GM18499 (cell line): ENCODE measurements at regions not wholly inside any gene's neighbourhood (a gene's known extent, or its start where the extent isn't known, plus 50 kb on each side); places are given as distances from the start of the nearest gene placed in this dataset.

Source experiments
- ATAC-seq: cut with Tn5 transposase; IDR thresholded peaks from one replicate; pipeline ENCODE4 v1.9.1; 2021; ENCODE audit warnings: moderate number of reproducible peaks; ENCODE audit not compliant: insufficient read depth, unreplicated experiment

DNA sequence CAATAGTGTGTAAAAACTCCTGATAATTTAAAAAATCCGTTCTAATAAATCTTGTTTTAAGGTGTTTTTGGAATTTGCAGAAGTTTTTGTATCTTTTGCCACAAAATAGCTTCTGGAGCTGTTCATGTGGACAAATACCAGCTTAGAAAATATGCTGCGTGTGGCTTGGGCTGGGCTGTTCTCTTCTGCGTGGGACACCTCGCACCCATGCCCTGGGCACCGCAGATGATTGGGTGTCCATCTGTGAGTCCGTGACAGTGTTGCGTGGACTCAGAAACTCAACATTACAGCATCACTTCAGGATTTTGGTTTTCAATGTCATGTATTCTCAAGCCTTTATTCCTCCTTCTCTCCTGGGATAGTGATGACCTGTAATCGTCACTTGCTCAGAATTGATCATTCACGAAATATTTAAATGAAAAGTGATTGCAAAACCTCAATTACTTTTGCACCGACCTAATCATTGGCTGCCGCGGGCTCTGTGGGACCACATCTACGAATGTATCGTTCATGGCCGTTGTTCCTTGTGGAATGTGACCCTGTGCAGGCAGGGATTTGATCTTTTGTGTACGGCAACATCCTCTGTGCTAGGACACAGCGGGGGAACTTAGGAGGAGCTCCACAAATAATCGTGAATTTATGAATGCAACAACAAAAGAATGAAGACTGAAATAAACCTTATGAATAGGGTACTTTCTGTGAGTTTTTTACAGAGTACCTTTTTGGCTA lies 210.3 kb upstream of the FOXF1 start:
- ATAC-seq = no peak

DNA sequence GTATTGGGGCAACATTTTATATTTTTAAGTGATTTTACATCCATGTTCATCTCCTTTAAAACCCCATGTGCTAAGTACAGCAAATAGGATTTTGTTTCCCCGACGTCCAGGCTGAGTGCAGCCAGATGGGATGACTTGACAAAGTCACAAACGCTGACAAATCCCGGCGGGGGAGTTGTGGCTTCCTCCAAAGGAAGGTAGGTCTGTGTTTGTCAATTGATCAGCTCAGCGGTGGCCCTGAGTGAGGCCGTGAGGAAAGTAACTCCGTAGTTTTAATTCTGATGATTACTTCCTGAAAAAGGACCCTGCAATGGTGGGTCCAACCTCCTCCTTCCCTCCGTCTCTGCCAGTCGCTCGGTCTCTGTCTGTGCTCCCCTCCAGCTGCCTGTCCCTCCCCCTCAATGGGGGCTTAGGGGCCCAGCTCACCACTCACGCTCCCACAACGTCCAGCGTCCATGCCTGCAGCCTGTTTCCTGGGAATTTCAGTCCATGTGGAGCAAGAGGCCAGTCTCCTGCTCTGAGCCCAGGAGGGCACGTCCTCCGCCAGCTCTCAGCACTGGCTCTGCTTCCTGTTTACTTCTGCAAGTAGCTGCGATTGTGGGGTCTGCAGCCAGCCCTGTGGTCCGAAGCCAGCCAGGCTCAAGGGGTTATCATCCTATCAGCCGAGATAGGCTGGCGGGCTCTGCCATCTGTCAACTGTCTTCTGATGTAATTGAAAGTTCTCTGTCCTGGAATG lies 209.4 kb upstream of the FOXF1 start:
- no peak for ATAC-seq

GRCh38 chr16:86302421-86303109 lies 207.8 kb upstream of the FOXF1 start:
- no peak for ATAC-seq

DNA sequence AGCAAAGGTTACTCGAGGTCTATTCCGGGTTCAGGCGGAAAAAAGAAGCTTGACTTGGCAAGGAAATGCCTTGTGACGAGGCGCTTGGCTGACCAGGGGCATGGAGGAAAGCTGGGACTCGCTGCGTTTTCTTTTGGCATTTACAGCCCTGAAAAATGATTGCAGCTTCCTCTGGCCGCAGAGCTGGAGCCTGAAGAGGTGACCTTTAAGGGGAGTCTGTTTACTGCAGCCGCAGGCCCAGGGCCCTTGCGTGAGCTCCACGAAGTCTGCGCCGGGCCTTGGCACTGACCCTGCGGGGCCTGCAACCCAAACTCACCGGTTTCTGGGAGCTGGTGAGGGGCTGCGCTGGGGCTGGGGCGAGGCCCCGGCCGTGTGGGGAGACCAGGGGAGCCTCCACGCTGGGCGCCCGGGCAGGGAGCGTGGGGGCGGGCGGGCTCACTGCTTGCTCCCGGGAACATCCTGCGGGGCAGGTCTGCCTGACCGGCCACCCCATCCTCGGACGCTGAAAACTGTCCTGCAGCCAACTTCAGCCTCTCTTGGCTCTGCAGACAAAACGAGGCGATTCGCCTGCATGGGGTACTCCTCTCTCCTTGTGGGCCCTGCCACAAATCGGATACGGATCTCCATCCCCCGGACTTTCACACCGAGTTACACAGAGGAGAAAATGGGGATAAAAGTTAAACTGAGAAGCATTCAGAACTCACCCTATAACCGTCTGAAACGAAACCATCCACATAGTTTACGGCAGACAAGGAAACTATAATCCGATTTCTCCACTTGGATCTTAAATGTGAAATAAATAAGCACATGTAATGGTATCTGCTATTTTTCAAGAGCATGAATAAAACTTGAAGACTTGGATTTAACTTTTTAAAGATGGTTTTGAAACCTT lies 206.3 kb upstream of the FOXF1 start:
- ATAC-seq = no peak

DNA sequence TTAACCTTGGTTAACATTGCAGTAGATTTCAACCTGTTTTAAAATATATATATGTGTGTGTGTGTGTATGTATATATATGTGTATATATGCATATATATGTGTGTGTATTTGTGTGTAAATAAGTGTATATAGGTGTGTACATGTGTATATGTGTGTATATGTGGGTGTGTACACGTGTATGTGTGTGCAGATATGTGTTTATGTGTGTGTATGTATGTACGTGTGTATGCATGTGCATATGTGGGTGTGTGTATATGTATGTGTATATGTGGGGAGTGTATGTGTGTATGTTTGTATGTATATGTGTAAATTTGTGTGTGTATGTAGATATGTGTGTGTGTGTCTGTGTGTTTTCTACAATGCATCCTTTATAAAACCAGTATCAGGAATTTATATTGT lies 205.5 kb upstream of the FOXF1 start:
- ATAC-seq = no peak

- no peak for ATAC-seq
Observed at GRCh38 chr16:86305440-86305839, 204.9 kb upstream of the FOXF1 start.

DNA sequence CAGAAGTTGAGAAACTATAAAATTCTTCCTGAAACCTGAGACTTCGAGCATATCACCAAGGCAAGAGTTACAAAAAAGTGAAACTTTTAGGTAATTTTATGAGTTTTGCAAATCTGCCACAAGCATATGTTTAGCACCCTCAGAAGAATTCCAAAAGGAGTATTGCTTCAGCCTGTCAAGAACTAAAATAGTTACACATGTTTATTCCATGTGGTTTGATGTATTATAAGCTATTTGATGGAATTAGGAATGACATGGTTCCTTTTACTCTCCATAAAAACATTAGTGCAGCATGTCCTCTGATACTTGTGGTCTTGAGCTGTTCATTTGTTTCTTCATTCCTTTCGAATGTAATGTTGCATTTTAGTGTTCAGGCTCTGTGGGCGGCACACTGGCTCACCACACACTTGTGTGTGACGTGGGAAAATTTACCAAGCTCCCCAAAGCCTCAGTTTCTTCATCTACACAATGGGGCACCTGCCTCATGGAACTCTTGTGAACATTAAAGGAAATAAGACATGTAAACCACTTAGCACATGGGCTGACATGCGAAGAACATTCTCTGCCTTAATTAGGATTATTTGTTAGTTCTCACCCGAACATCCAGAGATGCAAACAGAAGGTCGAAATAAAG lies 204.2 kb upstream of the FOXF1 start:
- no peak for ATAC-seq

DNA sequence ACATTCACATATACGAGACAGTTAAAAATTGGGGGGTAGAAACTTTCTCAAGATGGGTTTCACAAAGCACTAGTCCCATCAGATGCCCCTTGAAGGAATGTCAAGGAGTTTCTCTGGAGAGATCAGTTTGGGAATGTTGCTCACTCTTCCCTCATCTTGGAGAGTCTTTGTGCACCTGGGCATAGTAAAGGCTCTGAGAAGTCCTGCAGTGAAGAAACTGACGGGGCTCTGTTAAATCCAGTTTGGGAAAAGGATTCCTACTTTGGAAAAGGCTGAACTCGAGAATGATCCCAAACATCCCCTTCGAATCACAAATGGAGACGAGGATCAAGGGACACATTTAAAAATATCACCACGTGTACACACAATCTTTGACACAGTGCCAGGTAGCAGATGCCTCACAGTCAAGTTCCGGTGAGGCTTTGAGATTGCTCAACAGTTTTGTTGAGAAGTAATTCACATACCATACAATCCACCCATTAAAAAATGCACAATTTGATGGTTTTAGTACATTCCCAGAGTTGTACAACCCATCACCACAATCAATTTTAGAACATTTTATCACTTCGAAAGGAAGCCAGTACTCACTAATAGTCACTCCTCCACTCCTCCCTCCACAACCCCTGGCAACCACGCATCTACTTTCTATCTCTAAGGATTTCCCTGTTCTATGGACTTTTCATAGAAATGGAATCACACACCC lies 203.4 kb upstream of the FOXF1 start:
- no peak for ATAC-seq

- no peak for ATAC-seq
Observed at GRCh38 chr16:86307514-86307903, 202.8 kb upstream of the FOXF1 start.

DNA sequence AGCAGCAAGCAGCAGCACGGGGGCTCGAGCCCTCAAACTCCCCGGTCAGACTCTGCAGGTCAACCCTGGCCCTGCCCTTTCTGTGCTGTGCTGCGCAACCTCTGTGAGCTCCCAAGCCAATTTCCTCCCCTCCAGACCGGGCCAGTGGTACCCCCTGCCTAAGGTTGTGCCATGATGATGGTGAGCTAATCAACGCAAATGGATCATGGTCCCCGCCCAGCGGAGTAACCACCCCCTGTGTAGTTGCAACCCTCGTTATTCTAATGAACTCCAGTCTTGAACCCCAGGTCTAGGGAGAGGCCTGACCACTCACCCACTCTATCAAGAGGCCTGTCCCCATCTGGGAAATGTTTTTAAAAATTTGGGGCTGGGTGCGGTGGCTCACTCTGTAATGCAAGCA lies 201.8 kb upstream of the FOXF1 start:
- no peak for ATAC-seq

DNA sequence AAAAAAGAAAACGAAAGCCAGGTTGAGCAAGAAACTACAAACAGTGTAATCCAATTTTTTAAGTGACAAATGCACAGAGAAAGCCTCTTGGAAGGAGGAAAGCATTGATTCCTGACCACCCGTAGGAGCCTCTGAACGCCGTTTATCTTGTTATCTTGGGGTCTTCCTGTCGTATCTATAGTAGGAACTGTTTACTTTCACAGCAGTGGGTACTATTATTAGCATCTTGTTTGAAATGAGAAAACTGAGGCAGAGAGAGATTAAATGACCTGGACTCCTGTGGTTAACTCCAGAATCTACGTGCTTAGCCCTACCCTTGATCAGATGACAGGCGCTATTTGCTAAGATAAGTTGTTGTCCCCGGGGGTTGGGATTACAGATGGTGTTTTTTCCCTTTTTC lies 196.7 kb upstream of the FOXF1 start:
- no peak for ATAC-seq

GRCh38 chr16:86314402-86315025 lies 195.8 kb upstream of the FOXF1 start:
- no peak for ATAC-seq

DNA sequence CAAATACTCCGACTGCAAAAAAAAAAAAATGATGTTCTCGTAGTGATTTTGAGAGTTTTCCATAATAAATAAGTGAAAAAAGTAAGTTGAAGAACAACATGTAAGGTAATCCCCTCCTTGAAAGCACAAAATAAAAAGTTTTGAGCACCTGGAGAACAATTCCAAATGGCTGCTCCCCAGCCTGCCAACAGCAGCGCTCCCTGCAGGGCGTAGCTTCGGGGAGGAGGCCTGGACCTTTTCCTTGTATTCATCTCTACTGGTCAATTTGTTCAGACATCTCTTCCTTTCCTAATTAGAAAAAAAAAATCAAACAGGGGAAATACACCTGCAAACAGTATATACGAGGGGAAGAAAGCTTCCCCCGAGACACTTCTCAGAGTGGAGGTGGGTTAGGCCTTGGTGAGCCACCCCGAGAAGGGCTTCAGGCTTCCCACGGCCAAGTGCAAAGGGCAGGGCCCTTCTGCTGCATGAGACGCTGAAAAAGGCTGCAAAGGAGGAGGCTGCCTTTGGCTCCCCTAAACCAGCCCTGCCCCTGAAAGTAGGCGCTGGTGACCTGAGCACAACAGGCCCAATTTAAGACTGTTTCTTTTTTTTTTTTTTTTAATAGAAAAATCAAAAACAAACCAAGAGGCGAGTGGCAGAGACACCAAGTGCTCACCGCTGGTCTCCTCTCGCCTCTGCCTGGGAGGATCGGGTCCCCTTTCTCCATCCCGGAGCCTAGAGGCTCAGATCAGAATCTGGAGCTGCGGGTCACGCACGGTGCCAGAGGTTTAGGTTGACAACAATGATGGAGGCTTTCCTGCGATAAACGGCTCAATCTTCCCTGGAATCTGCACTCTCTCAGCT lies 193.1 kb upstream of the FOXF1 start:
- no peak for ATAC-seq

DNA sequence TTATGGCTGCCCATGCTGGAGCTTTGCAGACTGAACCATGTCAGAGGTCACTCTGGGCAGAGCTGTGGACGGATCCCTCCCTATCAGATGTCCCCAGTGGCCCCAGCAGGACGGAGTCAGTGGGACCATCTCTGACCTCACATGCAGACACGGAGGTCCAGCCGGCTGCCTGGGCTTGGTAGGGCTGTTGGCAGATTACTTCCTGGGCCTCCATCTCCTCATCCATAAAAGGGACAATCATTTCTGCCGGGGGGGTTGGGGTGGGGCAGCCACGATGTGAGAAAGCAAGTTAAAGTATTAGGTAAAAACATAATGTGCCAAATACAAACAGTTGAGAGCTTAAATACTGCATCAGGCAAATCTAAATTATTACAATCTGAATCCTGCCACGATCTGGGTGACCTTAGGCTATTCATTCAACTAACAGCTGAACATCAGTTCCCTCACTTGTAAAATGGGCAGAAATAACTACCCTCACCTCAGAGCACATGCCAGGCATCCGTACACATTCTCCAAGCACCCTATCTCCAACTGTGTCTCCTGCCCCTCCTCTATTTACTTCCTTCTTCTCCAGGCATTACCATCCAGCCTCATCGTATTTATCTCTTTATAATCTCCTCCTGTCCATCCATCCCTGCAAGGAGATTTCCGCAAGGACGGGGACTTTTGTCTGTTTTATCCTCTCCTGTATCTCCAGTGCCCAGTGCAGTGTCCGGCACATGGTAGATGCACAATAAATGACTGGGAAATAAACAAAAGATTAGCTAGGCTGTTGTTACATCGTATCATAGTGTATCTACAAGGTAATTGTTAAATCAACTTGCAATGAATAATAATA lies 192.3 kb upstream of the FOXF1 start:
- ATAC-seq = no peak

DNA sequence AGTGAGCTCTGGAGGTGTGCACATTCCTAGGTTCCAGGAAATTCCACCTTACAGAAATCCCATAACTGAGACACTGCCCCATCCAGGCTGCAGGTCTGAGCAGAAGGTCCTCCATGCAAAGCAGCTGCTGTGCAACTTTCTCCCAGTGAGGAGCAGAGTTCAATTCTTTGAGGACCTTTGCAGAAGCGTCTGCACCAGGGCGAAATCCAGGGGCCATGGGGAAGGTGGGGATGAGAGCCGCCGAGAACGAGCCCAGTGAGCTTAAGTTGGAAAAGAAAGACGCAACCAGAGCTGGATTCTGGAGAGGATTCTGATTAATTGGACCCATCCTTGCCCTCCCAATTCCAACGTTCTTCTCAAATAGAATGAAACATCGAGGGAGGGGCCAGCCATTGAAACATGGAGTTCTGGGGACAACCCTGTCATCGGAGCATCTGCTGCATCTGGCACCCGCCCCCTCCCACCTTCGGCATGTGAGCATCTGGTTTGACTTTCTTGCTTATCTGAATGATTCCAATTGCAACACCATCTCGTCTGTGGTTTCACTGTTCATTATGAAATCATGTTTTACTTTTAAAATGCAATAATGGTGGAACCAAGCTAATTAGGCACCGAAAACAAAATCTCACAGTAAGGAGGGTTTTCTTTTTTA lies 190.6 kb upstream of the FOXF1 start:
- no peak for ATAC-seq

- ATAC-seq = no peak
Observed at GRCh38 chr16:86320237-86320595, 190.1 kb upstream of the FOXF1 start.

- no peak for ATAC-seq
Observed at GRCh38 chr16:86321491-86321890, 188.8 kb upstream of the FOXF1 start.
